ENCODE measurements at regions not wholly inside any gene's neighbourhood (a gene's known extent, or its start where the extent isn't known, plus 50 kb on each side); places are given as distances from the start of the nearest gene placed in this dataset.
A peak's percentile ranks its signal among the peaks of the same experiment; 100 is the strongest.
"Not testable (repeated sequence)": the region's sequence is repeated elsewhere in the genome, so short reads cannot be mapped to it uniquely, and the experiment has no call there.

DNA sequence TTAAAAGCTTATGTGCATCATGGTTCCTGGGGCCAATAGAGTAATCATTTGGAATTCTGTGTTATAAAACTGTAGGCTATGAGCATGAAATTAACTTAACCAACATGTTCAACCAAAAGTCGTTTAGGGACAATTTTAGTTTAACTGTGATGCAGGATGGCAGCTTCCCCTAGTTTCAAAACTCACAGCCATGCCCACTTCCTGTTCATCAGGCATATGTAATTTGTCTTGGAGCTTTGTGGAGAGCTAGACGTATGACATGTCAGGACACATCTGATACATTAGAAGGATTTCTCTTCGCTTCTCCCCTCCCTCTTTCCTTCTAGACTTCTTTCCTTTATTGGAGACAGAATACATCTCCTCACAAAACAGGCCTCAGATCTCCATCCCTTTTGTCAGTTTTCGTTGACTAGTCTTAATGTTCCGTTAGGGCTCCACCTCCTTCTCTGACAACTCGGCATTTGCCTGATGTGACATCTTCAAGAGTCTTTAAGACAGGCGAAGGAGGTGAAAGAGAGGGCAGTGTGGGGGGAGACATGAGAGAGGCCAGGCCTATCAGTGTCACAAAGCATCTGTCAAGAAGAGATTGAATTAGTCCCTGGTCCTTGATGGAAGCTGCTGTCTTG is 176.0 kb downstream of the MSX2 start:
- no peaks in the 10 kb centered on the region for H3K36me3 ChIP-seq
- no peak for ATAC-seq
- intact Hi-C loops (cut with DNase I) = no loop called here

DNA sequence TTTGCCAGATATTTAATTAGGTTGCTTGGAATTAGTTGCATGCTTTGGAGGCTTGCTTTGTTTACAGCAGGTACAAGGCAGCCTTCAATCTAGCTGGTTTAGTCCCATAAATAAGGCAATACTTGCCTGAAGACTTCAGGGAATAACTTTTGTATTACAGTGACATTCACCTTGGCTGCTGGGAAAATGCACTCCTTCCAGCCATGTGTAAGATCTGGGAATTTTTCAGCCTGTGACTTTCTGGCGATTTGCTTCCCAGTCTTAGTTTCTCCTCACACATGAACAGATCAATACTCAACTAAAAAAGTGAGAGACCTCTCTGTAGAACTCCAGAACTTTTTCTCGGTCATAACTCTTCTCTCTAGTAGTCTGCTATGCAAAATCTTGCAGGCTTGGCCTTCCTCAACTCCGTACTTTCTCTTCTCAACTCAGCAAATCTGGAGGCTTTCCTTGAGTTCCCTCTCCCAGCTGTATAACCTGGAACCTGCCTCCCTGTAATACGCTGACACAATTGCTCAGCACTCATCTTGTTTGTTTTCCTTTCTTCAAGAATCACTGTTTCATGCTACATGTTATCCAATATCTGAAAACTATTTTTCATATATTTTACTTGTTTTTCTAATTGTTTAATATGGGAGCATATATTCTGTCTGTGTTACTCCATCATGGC is 173.0 kb downstream of the MSX2 start:
- intact Hi-C loops (cut with DNase I) = no loop called here
- Histone ChIP-seq H3K4me1 (no peaks in the 10 kb centered on the region), H3K27ac (no peak overlapping the region), H3K9me3 (peaks cover 0 to 3% of the 10 kb centered on the region in 2 donors), H3K27me3 (no peaks in the 10 kb centered on the region), H3K36me3 (no peaks in the 10 kb centered on the region), H3K4me3 (no peak overlapping the region)
- TF ChIP-seq, protein P1, sequence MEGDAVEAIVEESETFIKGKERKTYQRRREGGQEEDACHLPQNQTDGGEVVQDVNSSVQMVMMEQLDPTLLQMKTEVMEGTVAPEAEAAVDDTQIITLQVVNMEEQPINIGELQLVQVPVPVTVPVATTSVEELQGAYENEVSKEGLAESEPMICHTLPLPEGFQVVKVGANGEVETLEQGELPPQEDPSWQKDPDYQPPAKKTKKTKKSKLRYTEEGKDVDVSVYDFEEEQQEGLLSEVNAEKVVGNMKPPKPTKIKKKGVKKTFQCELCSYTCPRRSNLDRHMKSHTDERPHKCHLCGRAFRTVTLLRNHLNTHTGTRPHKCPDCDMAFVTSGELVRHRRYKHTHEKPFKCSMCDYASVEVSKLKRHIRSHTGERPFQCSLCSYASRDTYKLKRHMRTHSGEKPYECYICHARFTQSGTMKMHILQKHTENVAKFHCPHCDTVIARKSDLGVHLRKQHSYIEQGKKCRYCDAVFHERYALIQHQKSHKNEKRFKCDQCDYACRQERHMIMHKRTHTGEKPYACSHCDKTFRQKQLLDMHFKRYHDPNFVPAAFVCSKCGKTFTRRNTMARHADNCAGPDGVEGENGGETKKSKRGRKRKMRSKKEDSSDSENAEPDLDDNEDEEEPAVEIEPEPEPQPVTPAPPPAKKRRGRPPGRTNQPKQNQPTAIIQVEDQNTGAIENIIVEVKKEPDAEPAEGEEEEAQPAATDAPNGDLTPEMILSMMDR (IDR thresholded peaks at IDR 0.05) = no peak
- ATAC-seq (no peak), DNase-seq (no peak)

More for the DNA sequence above, 176.0 kb downstream of the MSX2 start:
- Histone ChIP-seq H3K4me1 (no peaks in the 10 kb centered on the region), H3K27me3 (no peaks in the 10 kb centered on the region), H3K27ac (no peak overlapping the region), H3K4me3 (no peak overlapping the region), H3K9me3 (no peaks in the 10 kb centered on the region)
- TF ChIP-seq, protein P1 (IDR thresholded peaks at IDR 0.05) = no peak
- DNase-seq = no peak

DNA sequence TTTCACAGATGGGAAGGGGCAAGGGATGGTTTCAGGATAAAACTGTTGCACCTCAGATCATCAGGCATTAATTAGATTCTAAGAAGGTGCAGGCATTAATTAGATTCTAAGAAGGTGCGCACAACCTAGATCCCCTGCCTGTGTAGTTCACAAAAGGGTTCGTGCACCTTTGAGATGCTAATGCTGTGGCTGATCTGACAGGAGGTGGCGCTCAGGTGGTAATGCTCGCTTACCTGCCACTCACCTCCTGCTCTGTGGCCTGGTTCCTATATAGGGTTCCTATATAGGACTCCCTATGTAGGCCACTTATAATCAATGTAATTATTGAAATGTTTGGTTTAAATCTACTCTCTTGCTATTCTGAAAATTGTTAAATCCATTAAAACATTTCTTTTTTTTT is 171.0 kb downstream of the MSX2 start:
- Histone ChIP-seq H3K4me1 (no peaks in the 10 kb centered on the region), H3K4me3 (no peak overlapping the region), H3K36me3 (no peaks in the 10 kb centered on the region), H3K27ac (no peak overlapping the region), H3K9me3 (peaks cover 0 to 9% of the 10 kb centered on the region in 2 donors), H3K27me3 (no peaks in the 10 kb centered on the region)
- intact Hi-C loops (cut with DNase I) = no loop called here
- DNase-seq (no peak), ATAC-seq (no peak)
- TF ChIP-seq, protein P1 (IDR thresholded peaks at IDR 0.05) = no peak

DNA sequence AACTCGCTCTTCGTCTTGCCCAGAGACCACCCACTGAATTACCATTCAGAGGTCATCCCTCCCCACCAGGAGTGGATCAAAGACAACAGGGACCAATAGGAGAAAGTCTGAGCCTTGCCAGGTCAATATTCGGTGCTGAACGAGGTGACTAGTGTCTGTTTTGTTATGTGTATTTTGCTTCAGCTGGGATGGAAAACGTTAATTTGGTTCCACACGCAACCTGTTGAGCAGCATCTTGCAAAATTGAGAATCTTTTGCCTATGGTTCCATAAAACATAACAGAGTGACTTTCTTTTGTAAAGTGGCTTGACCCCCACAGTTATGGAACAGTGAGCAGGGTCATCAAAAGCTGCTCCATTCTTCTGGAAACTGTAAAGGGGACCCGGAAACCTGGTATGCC is 168.4 kb downstream of the MSX2 start:
- peaks cover 0 to 9% of the 10 kb centered on the region in 2 donors for H3K9me3 ChIP-seq
- DNase-seq (no peak), ATAC-seq (no peak)
- TF ChIP-seq, protein P1 (IDR thresholded peaks at IDR 0.05) = no peak
- intact Hi-C loops (cut with DNase I) = no loop called here
- H3K4me1 ChIP-seq = no peaks in the 10 kb centered on the region
- H3K27ac ChIP-seq = no peak overlapping the region
- H3K4me3 ChIP-seq = no peak overlapping the region
- H3K36me3 ChIP-seq = no peaks in the 10 kb centered on the region
- no peaks in the 10 kb centered on the region for H3K27me3 ChIP-seq

DNA sequence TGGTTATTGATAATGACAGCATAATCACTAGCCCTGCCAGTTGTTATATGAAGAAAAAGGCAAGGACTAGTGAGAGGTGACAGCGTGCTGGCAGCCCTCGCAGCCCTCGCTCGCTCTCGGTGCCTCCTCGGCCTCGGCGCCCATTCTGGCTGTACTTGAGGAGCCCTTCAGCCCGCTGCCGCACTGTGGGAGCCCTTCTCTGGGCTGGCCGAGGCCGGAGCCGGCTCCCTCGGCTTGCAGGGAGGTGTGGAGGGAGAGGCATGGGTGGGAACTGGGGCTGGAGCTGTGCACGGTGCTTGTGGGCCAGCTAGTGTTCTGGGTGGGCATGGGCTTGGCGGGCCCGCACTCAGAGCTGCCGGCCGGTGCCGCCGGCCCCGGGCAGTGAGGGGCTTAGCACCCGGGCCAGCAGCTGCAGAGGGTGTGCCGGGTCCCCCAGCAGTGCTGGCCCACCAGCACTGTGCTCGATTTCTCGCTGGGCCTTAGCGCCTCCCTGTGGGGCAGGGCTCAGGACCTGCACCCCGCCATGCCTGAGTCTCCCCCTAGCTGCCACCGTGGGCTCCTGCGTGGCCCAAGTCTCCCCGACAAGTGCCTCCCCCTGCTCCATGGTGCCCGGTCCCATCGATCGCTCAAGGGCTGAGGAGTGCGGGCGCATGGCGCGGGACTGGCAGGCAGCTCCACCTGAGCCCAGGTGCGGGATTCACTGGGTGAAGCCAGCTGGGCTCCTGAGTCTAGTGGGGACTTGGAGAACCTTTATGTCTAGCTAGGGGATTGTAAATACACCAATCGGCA is 156.2 kb downstream of the MSX2 start:
- H3K4me1 ChIP-seq; H3K4me3 ChIP-seq; H3K36me3 ChIP-seq; H3K27me3 ChIP-seq; ATAC-seq; H3K27ac ChIP-seq; intact Hi-C loops (cut with DNase I): not testable (repeated sequence)
- H3K9me3 ChIP-seq = peaks cover 0 to 12% of the 10 kb centered on the region in 2 donors
- peak in 1 of 4 donors; percentile 71 for DNase-seq
